ENCODE measurements at regions not wholly inside any gene's neighbourhood (a gene's known extent, or its start where the extent isn't known, plus 50 kb on each side); places are given as distances from the start of the nearest gene placed in this dataset.

GRCh38 chr16:85275533-85276249, 163.4 kb upstream of the CIBAR2 start:
- TF ChIP-seq REST (IDR thresholded peaks at IDR 0.05; ENCODE audit: insufficient read depth in 1 of 2, low read depth in 2 of 2, low read length in 2 of 2), result no peak
- no peak for TF ChIP-seq POLR2AphosphoS5 (IDR thresholded peaks at IDR 0.05; ENCODE audit: low read depth, low read length)
- TF ChIP-seq TAF1 (IDR thresholded peaks at IDR 0.05; ENCODE audit: borderline replicate concordance, insufficient read depth, low read length), result no peak
